GM13976 (cell line): ENCODE measurements at regions not wholly inside any gene's neighbourhood (a gene's known extent, or its start where the extent isn't known, plus 50 kb on each side); places are given as distances from the start of the nearest gene placed in this dataset.

Experiments used
- DNase-seq: peaks from one replicate; pipeline ENCODE4 v3.0.0; 2012; ENCODE audit warnings: low spot score
- CTCF ChIP-seq: IDR thresholded peaks from 2 replicates; pipeline ENCODE4 v1.5.1; 2012; ENCODE audit warnings: borderline replicate concordance, mild to moderate bottlenecking; ENCODE audit not compliant: insufficient read depth; ENCODE audit errors: extremely low read depth, missing control alignments, control extremely low read depth
- in situ Hi-C: fragments of 300-500 bp; cut with MboI; formaldehyde crosslinking; loops from one replicate; pipeline ENCODE4 v1.12.0; 2022; ENCODE audit warnings: low sequenced_read_pairs, mixed read lengths, inconsistent platforms; ENCODE audit not compliant: unreplicated experiment

GRCh38 chr9:738209-738915 lies 103.1 kb upstream of the DMRT1 start:
- TF ChIP-seq CTCF, result no peak
- no peak for DNase-seq
- in situ Hi-C loops, result no loop called here

GRCh38 chr9:739362-739761 lies 102.1 kb upstream of the DMRT1 start:
- in situ Hi-C loops, result no loop called here
- no peak for DNase-seq
- no peak for TF ChIP-seq CTCF

- no peak for DNase-seq
- TF ChIP-seq CTCF, result no peak
- in situ Hi-C loops, result no loop called here
Observed at GRCh38 chr9:740221-740620, 101.3 kb upstream of the DMRT1 start.

GRCh38 chr9:742104-742503 lies 99.4 kb upstream of the DMRT1 start:
- in situ Hi-C loops, result no loop called here
- TF ChIP-seq CTCF, result no peak

GRCh38 chr9:742914-743589 lies 98.4 kb upstream of the DMRT1 start:
- in situ Hi-C loops, result no loop called here
- DNase-seq, result no peak
- no peak for TF ChIP-seq CTCF

More at GRCh38 chr9:742104-742503, 99.4 kb upstream of the DMRT1 start:
- DNase-seq, result no peak

- TF ChIP-seq CTCF, result no peak
- DNase-seq, result no peak
- in situ Hi-C loops, result no loop called here
Observed at GRCh38 chr9:744046-744712, 97.3 kb upstream of the DMRT1 start.
